Osteoblast (primary cell): ENCODE measurements at regions not wholly inside any gene's neighbourhood (a gene's known extent, or its start where the extent isn't known, plus 50 kb on each side); places are given as distances from the start of the nearest gene placed in this dataset.

Experiments used
- DNase-seq: peaks from one replicate; pipeline ENCODE4 v3.0.0; 2011; ENCODE audit warnings: low spot score, mixed read lengths; ENCODE audit not compliant: insufficient read length; ENCODE audit errors: missing footprints
- H2AFZ ChIP-seq: 2 replicates; pipeline ENCODE4 v1.6.0; 2011; ENCODE audit warnings: mild to moderate bottlenecking, low read length
- H3K27ac ChIP-seq: 2 replicates; pipeline ENCODE4 v1.5.1; 2011; ENCODE audit warnings: mild to moderate bottlenecking, low read depth, low read length, moderate library complexity
- H3K27me3 ChIP-seq: 2 replicates; pipeline ENCODE4 v1.6.0; 2012; ENCODE audit warnings: mild to moderate bottlenecking, control low read depth, inconsistent platforms, low read length, moderate library complexity; ENCODE audit not compliant: insufficient read depth
- H3K36me3 ChIP-seq: 2 replicates; pipeline ENCODE4 v1.5.1; 2011; ENCODE audit warnings: mild to moderate bottlenecking, low read length, control low read depth, moderate library complexity; ENCODE audit not compliant: insufficient read depth
- H3K4me1 ChIP-seq: 2 replicates; pipeline ENCODE4 v1.5.1; 2011; ENCODE audit warnings: mild to moderate bottlenecking, low read length, control low read depth, moderate library complexity; ENCODE audit not compliant: insufficient read depth
- H3K4me2 ChIP-seq: 2 replicates; pipeline ENCODE4 v1.6.0; 2011; ENCODE audit warnings: mild to moderate bottlenecking, low read length; ENCODE audit not compliant: insufficient read depth
- H3K4me3 ChIP-seq: fragments of 200-600 bp; sonication (generic); 3 replicates; pipeline ENCODE4 v1.5.1; 2012; ENCODE audit warnings: mild to moderate bottlenecking, low read length, inconsistent platforms; ENCODE audit not compliant: insufficient read depth
- H3K79me2 ChIP-seq: 2 replicates; pipeline ENCODE4 v1.6.0; 2012; ENCODE audit warnings: mild to moderate bottlenecking, low read length, control low read depth, inconsistent platforms; ENCODE audit not compliant: insufficient read depth
- H3K9me3 ChIP-seq: 2 replicates; pipeline ENCODE4 v1.5.1; 2011; ENCODE audit warnings: low read depth, low read length, control low read depth
- H4K20me1 ChIP-seq: 2 replicates; pipeline ENCODE4 v1.6.0; 2012; ENCODE audit warnings: mild to moderate bottlenecking, low read length, control low read depth; ENCODE audit not compliant: insufficient read depth
- CTCF ChIP-seq: IDR thresholded peaks from 2 replicates; pipeline ENCODE4 v1.5.1; 2011; ENCODE audit warnings: mild to moderate bottlenecking, low read depth, low read length, moderate library complexity; ENCODE audit errors: extremely low read depth

GRCh38 chr20:57910716-57911115, 200.9 kb upstream of the PMEPA1 start:
- TF ChIP-seq CTCF = no peak
- Histone ChIP-seq H3K79me2 (no peaks in the 10 kb centered on the region), H3K4me2 (no peak overlapping the region), H3K27ac (no peak overlapping the region), H2AFZ (no peak overlapping the region), H3K9me3 (no peaks in the 10 kb centered on the region), H3K36me3 (no peaks in the 10 kb centered on the region), H3K4me1 (no peaks in the 10 kb centered on the region), H3K4me3 (no peak overlapping the region), H3K27me3 (peaks cover 19% of the 10 kb centered on the region), H4K20me1 (no peaks in the 10 kb centered on the region)
- no peak for DNase-seq

DNA sequence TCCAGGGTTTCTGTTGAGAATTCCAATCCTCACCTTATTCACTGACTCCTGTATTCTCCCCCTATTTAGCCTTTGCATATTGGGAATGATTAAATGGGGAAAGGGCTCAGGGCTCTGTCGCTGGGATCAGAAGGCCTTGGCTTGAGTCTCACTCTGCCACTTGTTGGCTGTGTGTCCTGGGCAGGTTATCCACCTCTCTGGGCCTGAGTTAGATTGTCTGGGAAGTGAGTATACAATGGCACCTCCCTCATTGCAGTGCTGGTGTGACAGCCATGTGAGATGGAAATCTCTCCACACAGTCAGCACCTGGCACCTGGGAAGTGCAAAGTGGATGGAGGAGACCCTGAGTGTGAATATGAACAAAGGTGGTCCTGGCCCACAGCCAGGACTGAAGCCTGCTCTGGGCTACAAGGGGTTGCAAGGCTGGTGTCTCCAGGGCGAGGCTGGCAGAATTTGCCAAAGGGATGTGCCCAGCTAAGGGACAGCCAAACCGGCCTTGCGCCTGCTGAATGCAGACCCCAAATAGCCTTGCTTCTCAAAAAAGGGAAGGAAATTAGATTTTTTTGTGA, 200.0 kb upstream of the PMEPA1 start:
- Histone ChIP-seq H3K27me3 (peaks cover 28% of the 10 kb centered on the region), H3K27ac (no peak overlapping the region), H3K4me1 (no peaks in the 10 kb centered on the region), H2AFZ (no peak overlapping the region), H4K20me1 (no peaks in the 10 kb centered on the region), H3K4me3 (no peak overlapping the region), H3K9me3 (no peaks in the 10 kb centered on the region), H3K4me2 (no peak overlapping the region), H3K79me2 (no peaks in the 10 kb centered on the region), H3K36me3 (no peaks in the 10 kb centered on the region)
- DNase-seq = no peak
- TF ChIP-seq CTCF = no peak

DNA sequence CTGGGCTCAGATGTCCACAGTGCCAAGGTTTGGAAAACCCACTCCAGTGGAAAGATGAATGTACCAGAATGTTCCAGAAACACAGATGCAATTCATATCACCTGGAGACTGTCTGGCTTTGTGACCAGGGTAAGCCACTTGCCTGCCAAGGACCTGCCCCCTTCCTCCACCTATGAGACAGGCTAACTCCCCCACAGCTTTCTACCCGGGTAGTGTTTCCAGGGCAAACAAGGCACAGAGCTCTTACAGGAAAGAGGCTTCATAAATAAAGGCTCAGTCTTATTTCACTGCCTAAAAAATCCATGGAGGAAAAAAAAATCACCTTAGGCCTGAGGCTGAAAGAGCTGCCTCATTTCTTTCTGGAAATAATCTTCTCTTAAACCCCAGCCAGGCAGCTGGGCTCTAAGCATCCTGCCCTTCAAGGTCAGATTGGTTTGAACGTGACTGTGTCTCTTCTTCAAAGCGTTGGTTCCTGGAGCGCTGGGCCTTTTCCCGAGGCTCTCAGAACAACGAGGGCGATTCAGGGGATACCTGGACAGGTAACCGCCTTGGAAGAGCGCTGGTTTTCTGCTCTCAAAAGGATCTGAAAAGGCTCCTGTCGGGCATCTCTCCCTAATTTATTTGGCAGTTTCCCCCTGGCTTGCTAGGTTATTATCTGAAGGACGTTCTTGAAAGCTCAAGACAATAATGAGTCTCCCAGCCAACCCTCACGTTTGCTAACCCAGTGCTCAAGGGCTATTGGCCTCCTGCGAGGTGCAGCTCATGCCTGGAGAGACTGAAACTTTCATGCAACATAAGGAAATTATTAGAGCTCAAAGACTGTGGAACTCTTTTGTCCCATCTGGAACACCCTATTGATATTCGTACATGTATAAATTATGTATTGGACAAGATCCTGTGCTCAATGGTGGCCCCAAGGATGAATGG, 199.2 kb upstream of the PMEPA1 start:
- Histone ChIP-seq H3K4me2 (no peak overlapping the region), H3K27me3 (peaks cover 32% of the 10 kb centered on the region), H3K4me3 (no peak overlapping the region), H3K79me2 (no peaks in the 10 kb centered on the region), H2AFZ (no peak overlapping the region), H3K4me1 (no peaks in the 10 kb centered on the region), H3K27ac (no peak overlapping the region), H3K36me3 (no peaks in the 10 kb centered on the region), H4K20me1 (no peaks in the 10 kb centered on the region), H3K9me3 (no peaks in the 10 kb centered on the region)
- peak; percentile 23 for DNase-seq
- TF ChIP-seq CTCF = no peak

GRCh38 chr20:57908226-57908625, 198.4 kb upstream of the PMEPA1 start:
- Histone ChIP-seq H3K9me3 (no peaks in the 10 kb centered on the region), H3K4me1 (no peaks in the 10 kb centered on the region), H3K27ac (no peak overlapping the region), H4K20me1 (no peaks in the 10 kb centered on the region), H3K27me3 (peaks cover 28% of the 10 kb centered on the region), H3K4me2 (no peak overlapping the region), H3K79me2 (no peaks in the 10 kb centered on the region), H2AFZ (no peak overlapping the region), H3K4me3 (no peak overlapping the region), H3K36me3 (no peaks in the 10 kb centered on the region)
- DNase-seq = no peak
- TF ChIP-seq CTCF = no peak
